HG03575 (cell line): ENCODE measurements at regions not wholly inside any gene's neighbourhood (a gene's known extent, or its start where the extent isn't known, plus 50 kb on each side); places are given as distances from the start of the nearest gene placed in this dataset.

ENCODE experiments used
- ATAC-seq: cut with Tn5 transposase; IDR thresholded peaks from one replicate; pipeline ENCODE4 v1.9.1; 2021; ENCODE audit not compliant: unreplicated experiment, insufficient number of reproducible peaks, low FRiP score; ENCODE audit errors: extremely low read depth

DNA sequence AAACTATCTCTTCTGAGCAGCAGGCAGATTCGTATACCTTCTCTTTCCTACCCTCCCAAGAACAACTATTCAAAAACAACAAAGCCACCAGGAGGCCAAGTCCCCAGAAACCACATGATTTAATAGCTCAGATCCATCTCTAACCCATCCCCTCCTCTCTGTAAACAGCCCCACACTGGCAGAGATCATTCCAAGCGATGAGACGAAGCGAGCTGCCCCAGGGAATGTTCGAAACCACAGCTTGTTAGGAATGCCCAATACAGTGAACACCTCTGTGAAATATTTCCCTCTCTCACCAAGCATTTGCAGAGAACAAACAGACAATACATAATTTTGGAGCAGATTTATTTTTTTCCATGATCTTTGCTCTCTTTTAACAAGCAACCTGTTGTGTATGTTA, 231.8 kb downstream of the SOD2 start:
- ATAC-seq = no peak

DNA sequence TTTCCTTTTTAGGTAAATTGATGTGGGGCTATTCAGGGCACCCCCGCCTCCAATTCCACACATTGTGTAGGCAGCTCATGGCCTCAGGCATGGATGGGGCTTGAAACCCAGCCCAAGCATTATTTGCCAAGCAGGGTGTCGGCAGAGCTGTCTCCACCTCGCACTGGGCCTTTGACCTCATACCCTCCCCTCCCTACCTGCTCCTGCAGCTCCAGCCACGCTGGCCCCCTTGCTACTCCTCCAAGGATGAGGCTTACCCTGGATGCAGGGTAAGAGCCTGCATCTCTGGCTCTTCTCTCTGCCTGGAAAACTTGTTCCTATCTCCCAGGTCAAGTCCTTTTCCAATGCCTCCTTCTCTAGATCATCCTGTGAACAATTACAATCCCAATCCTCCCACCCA, 232.6 kb downstream of the SOD2 start:
- ATAC-seq = no peak

DNA sequence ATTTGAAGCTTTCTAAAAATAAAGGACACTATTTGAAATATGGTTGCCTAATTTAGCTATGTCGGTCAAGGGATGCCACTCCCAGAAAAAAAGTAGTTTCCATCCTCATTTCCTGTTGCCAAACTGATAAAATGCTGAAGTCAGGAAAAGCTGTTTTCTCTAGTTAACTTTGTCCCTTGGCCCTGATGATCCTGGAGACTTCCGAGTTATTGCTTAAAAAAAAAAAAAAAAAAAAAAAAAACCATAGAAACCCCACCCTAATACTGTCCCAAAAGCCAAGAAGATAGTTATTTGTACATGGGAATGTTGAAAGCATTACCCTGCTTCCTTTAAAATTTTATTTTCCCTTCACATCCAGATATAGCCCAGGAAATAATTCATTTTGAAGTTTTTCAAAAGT, 236.7 kb downstream of the SOD2 start:
- no peak for ATAC-seq

DNA sequence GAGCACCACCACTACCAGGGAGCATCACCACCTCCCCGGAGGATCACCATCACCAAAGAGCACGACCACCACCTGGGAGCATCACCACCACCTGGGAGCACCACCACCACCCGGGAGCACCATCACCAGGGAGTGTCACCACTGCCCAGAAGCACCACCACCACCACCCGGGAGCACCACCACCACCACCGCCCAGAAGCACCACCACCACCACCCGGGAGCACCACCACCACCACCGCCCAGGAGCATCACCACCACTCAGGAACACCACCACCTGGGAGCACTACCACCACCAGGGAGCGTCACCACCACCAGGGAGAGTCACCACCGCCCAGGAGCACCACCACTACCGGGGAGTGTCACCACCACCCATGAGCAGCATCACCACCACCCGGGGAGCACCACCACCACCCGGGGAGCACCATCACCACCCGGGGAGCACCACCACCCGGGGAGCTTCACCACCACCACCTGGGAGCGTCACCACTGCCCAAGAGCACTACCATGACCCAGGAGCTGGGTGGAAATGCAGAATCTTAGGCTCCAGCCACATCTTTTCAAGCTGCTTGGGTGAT, 237.3 kb downstream of the SOD2 start:
- no peak for ATAC-seq

DNA sequence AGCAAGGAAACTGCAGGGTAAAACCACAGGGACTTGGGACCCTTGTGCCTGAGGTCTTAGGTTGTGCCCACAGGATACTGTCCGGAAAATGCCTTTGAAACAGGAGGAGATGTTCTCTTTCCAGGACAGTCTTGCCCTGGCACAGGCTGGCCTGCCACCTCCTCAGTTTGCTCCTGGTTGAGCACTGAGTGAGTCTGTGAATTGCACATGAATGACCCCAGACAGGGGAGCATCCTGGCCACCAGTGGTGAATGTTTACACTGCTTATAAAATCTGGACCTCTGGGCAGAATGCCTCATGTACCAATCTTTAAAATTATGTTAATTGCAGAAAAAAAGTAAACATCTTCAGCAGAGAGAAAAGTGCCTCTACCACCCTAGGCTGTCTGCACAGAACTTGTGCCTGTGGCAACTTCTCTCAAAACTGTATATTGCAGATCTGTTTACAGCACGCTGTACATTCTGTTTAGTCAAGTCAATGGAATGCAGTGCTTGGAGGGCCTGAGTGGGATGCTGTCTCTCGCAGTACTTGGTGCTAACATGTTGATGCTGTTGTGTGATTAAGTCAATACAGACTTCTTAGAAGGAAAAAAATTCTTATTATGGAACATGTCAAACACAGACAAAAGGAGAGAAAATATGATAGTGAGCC, 242.1 kb downstream of the SOD2 start:
- ATAC-seq = no peak

DNA sequence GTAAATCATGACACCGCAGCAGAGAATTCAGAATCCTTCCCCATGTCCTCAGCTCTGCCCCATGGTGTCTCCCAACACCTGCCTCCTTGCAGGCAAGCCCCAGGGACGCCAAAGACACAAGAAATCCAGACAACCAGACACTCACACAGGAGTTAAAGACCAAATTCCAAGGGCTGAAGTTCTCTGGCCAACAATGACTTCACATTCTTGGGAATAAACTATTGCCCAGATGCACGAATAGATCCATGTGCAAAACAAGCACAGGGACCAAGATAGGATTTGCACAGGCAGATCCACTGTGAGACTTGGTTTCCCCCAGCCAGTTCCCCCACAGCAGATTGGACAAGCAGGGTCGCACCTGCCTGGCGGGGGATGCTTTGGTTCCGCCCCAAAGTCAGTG, 246.7 kb downstream of the SOD2 start:
- ATAC-seq = no peak

DNA sequence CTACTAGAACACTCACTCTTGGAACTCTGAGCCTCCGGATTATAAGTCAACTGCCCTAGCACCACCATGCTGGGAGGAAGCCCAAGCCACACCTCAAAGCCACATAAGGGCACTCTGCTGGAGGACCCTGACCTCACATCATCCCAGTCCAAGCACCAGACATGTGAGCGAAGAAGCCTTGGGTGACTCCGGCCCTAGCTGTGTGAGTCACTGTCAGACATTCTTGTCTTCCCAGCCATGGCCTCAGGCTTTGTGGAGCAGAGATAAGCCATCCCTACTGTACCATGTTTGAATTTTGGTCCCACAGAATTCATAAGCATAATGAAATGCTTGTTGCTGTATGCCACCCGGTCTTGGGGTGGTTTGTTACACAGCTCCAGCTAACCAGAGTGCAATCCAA, 247.7 kb downstream of the SOD2 start:
- no peak for ATAC-seq

DNA sequence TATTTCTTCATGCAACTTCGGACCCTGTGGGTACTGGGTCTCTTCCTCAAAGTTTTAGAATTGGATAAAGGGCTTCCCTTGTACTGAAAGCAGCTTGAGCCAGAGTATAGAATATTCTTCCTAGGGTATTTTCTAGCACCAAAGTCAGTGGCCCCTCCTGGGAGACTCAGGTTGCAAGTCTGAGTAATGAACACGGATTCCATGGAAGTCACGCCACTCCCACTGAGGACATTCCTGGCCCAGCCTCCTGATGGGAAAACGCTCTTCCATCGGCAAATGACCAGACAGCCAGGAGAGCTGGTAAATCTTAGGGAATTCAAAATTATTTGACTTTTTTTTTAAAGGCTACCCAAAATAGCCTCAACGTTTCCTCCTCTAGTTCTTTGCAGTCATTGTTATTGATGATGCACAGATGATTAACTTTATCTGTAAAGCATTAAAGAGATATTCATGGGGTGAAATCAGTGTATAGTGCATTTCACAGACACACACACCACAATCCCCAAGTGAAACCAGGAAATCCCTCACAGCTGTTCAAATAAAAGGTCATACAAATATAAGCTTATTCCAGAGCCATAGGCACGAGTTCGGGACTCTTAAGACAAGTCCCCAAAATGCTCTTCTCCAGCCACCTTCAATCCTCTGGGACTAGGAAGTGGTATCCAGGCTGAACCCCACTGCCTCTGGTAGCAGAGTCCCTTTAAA, 248.8 kb downstream of the SOD2 start:
- no peak for ATAC-seq

DNA sequence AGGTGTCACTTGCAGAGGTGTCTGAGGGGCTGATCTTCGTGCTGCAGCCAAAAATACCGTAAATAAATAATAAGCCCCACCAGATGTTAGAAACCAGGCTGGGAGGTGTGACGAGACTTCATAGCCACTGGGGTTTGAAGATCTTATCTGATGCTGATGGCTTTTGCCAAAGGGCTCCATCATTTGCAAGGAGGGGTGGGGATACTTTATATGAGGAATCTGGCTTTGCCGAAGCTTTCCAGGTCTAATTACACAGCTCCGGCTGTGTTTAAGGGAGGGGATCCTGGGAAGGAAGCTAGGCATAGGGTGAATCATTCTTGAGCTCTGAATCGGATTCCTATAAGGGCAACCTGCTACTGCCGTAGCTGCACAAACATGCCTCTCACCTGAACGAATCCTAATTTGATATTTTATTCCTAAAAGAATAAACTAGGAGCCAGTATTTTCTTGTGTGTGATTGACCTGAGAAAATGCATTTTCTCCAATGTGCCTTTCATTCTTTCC, 249.6 kb downstream of the SOD2 start:
- ATAC-seq = no peak

DNA sequence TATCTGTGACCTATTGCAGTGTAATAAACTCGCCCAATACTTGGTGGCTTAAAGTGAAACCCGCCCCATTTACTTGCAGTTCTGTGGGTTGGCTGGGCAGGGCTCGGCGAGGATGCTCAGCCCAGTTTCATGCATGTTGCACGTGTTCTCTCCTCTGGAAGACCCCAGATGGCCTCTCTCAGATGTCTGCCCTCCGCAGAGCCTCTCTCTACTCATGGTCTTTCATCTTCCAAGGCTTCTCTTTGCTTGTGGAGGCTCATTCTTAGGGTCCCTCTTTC, 251.4 kb downstream of the SOD2 start:
- no peak for ATAC-seq

DNA sequence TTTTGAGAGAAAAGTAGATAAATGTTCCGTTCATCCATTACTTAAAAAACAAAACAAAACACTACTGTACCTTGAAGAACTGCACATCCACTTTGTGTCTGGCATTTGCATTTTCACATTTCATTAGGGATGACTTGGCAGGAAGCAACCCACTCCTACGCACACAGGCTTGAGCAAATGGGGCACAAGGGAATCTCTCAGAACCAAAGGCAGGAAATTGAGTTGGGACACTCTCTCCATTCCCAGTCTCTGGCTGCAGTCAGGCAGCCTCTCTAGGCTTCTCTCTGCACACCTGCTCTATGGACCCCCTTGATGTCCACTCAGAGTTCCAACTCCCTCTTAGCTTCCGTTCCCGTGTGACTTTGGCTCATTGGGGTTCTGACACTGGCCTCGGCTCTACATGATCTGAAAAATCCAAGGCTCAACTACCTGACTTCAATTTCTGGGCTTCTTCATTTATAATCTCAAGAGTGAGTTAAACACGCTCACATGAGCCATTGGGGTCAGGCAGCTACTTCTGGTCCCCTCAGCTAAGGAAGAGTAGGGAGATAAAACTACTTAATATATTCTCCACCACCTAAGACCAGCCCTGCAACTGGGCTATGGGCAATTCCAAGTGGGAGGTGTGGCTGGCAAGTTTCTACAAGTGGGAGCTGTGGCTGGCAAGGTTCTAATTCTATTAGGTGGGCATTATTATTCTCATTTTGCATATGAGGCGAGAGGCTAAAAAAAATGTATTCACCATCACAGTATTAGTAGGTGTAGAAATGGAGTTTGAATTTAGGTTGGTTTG, 251.9 kb downstream of the SOD2 start:
- no peak for ATAC-seq

DNA sequence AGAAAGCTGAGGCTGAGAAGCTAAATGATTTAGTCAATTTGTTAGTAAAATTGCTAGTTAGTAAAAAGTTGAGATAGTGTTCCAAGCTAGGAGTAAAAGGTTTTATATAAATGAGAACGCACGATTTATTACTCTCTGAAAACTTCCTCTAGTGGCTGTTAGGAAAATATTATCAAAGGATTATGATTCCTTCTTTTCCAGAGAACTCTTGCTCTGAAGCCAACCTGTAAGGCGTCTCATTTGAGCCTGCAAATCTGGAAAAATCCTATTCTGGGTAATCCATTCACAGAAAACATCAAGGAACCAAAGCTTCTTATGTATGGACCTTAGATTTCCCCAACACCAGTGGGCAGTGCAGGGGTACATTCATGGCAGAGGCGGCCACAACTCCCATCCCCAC, 252.7 kb downstream of the SOD2 start:
- no peak for ATAC-seq

DNA sequence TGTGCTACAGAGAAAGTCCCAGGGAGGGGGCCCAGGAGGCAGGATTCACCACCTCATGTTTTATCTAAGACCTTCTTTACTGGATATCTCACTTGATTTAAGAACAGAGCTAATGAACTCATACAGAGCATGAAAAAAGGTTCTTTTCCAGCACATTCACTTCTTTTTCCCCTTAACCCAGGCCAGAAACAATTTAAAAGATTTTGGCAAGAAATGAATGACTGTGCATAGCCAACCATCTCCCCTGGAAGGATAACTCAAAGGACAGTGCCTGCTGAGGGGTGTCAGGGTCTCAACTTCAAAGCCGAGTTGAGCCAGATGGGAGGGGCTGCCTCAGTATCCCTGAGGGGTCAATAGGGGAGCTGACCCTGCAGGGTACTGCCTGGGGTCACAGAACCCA, 253.4 kb downstream of the SOD2 start:
- no peak for ATAC-seq

DNA sequence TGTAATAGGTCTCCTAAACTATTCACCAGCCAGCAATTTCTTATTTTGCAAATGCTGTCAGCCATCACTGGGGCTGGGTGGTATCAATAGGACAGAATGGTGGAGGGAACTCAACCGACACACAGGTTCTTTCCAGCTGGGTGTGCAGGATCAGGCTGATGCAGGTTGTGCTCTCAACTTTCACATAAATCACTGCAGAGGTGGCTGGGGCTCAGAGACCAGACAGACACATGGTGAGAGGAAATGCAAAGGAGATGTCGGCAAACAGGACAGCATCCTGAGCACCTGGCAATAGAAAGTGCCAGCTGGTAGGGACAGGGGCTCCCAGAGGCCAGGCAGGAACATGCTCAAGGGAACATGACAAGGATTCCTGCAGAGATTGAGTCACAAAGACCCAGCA, 254.9 kb downstream of the SOD2 start:
- ATAC-seq = no peak

DNA sequence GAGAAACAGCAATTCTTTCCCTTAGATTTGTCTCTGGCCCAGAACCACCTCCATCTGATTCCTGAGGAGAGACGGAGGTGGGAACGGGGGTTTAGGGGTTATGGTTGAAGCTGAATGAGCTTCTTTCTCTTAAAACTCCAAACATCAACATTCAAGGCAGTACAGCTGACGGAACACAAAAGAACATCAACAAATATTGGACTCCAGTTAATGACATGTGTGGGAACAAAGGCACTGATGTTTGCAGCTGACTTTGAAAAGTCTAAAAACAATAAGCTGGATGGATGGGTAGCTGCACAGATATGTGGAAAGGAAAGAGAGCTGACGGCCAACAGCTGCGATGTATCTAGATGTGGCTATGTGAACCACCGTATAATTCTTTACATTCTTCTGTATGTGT, 256.5 kb downstream of the SOD2 start:
- ATAC-seq = no peak

DNA sequence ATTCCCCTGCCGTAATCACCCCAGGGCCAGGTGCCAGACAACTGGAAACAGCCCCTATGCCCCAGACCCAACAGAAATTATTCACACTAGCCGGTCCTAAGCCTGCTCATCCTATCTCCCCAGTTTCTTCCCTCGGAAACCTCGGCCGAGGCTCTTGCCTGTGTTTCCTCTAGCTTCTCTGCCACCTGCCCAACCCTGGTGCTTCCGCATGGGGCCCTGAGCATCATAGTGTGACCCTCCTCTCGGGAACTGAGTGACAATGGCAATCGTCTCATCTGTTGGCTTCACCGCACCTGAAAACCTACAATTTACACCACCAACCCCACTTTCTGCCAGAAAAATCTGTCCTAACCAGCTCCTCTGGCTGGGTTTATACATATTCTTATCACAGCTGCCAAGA, 257.3 kb downstream of the SOD2 start:
- no peak for ATAC-seq

DNA sequence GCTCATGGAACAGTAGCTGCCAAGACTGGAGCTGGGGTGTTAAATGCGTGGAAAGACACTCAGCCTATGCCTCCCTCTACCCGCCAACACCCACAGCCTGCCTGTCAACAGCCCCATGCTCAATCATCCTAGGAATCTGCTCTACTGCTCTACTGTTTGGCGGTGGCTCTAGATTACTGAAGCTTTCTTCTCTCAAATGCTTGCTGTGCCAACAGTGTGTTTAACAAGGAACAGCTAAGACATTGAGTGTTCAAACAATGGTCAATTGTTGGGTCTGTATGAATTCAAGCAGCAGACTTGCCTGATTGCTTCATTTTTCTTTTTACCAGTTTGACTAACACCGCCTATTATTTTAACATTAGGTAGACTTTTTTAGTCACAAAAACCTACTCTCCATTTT, 258.6 kb downstream of the SOD2 start:
- no peak for ATAC-seq

DNA sequence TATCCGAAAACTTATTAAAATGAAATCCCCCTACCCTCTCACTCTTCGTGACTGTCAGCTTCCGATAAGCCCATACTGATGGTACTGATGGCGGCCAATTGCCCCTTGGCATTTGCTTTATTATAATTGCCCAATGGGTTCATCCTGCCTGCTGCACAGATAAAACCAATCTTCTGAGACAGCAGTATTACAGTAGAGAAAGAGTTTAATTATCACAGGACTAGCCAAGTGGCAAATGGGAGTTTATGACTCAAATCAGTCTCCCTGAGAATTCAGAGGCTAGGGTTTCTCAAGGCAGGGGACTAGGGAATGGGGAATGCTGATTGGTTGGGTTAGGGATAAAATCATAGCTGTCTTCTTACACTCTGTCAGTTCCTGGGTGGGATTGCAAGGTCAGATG, 259.5 kb downstream of the SOD2 start:
- no peak for ATAC-seq

DNA sequence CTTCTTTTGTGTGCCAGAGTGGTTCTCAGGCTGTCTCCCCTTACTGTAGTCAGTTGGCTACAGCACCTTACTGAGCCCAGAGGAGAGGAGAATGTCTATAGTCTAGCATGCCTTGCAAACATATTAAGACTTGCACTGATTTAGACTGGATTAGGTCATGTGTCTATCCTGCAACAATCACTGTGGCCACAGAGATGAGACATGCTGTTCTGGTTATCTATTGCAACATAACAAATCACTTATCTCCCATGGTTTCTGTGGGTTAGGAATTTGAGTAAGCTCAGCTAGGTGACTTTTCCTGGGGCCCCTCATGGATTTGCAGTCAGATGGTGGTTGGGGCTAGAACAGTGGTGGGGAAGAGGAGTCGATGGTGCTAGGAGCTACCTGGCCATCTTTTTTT, 261.3 kb downstream of the SOD2 start:
- ATAC-seq = no peak

DNA sequence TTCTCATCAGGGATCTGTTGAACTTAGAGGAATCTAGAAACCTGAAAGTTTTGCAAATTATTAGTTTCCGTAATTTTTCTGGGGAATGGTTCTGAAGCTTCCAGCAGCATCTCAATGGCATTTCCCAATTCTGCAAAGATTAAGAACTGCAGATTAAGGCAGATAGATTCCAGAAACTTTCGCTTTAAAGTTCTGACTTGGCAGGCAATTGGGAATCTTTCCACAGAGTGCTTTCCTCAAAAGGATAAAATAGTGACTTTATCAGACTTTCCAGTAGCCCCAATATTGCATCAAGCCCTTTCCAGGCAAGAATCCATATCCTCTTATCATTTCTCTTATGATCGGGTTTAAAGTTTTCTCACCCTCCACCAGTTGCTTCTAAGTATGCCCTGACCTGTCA, 261.1 kb downstream of the FNDC1 start:
- ATAC-seq = no peak
